Fibroblast of pulmonary artery (primary cell): ENCODE measurements at regions not wholly inside any gene's neighbourhood (a gene's known extent, or its start where the extent isn't known, plus 50 kb on each side); places are given as distances from the start of the nearest gene placed in this dataset.

Source experiments
- DNase-seq: peaks from one replicate; pipeline ENCODE4 v3.0.0-alpha.2; 2010; ENCODE audit warnings: low read depth
- H3K4me3 ChIP-seq: replicated peaks from 2 replicates; pipeline ENCODE4 v1.5.1; 2011; ENCODE audit warnings: low read depth, mild to moderate bottlenecking, control low read depth, low read length, moderate library complexity
- TF ChIP-seq, protein P1 (sequence below): IDR thresholded peaks from 2 replicates; pipeline ENCODE4 v1.5.1; 2011; ENCODE audit warnings: mild to moderate bottlenecking, control low read depth, low read length, inconsistent platforms; ENCODE audit errors: missing control alignments

DNA sequence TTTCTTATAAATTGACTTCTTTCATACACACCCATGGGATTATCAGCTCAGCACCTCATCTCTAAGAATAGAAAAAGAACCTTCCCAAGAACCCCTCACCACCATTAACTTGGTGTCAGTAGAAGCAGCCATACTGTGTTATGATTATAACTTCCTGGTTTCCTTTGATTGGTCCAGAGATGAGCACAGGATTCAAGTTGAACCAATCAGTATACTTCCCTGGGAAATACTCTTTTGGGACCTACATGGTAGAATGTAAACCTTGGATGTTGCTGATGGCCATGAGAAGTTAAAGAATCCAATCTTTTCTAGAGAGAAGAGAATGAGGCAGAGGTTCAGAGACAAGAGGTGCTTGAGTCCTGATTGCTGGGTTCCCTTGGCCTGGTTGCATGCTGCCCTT lies 190.8 kb downstream of the BMP7 start:
- DNase-seq = no peak
- TF ChIP-seq, protein P1, sequence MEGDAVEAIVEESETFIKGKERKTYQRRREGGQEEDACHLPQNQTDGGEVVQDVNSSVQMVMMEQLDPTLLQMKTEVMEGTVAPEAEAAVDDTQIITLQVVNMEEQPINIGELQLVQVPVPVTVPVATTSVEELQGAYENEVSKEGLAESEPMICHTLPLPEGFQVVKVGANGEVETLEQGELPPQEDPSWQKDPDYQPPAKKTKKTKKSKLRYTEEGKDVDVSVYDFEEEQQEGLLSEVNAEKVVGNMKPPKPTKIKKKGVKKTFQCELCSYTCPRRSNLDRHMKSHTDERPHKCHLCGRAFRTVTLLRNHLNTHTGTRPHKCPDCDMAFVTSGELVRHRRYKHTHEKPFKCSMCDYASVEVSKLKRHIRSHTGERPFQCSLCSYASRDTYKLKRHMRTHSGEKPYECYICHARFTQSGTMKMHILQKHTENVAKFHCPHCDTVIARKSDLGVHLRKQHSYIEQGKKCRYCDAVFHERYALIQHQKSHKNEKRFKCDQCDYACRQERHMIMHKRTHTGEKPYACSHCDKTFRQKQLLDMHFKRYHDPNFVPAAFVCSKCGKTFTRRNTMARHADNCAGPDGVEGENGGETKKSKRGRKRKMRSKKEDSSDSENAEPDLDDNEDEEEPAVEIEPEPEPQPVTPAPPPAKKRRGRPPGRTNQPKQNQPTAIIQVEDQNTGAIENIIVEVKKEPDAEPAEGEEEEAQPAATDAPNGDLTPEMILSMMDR = no peak

DNA sequence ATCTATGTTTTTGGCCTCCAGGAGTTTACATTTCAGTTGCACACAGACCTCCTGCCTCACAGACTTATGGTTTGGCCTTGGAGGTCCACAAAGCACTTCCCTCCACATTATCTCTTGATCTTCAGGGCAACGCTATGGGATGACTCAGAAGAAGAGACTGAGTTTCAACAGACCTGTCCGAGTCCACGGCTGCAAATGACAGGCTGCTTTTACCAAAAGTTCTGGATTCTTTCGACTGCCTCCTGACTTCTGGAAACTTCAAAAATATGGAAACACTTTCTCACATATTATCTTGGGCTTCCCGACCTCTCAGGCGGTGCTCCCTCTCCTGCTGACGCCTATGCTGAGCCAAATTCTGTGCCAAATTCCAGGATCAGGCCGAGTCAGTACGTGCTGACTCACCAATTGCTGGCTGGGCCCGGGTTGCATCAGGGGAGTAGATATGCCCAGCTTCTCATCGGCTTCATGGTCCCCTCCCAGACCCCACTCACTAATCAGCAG lies 190.2 kb downstream of the BMP7 start:
- TF ChIP-seq, protein P1 = no peak
- H3K4me3 ChIP-seq = no peak overlapping the region
- DNase-seq = no peak

More for the DNA sequence above, 190.8 kb downstream of the BMP7 start:
- H3K4me3 ChIP-seq = no peak overlapping the region

DNA sequence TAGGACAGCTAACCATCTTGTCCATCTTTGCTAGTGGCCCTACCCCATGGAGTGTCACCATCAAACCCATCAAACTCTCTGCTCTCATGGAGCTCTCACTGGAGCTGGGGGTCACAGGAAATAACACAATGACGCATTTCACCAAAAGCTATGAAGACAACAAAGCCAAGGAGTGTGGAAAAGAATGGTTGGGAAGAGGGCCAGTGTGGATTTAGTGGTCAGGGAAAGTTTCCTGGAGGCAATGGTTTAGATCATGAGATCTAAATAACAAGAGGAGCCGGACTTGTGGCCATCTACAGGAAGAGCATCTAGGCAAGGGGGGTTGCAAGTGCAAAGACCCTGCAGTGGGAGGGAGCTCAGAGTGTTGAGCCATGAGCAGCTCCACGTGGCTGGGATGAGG lies 189.5 kb downstream of the BMP7 start:
- TF ChIP-seq, protein P1 = no peak
- no peak for DNase-seq
- no peak overlapping the region for H3K4me3 ChIP-seq

DNA sequence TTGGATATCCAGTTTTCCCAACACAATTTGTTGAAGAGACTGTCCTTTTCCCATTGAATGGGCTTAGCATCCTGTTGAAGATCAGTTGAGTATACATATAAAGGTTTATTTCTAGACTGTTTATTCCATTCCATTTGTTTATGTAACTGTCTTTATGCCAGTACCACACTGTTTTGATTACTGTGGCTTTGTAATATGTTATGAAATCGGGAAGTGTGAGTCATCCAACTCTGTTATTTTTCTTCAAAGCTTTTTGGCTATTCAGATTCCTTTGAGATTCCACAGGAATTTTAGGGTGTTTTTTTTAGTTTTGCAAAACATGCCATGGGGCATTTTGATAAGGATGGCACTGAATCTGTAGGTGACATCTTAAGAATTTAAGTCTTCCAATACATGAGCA lies 188.3 kb downstream of the BMP7 start:
- no peak for DNase-seq
- no peak overlapping the region for H3K4me3 ChIP-seq
- TF ChIP-seq, protein P1 = no peak

DNA sequence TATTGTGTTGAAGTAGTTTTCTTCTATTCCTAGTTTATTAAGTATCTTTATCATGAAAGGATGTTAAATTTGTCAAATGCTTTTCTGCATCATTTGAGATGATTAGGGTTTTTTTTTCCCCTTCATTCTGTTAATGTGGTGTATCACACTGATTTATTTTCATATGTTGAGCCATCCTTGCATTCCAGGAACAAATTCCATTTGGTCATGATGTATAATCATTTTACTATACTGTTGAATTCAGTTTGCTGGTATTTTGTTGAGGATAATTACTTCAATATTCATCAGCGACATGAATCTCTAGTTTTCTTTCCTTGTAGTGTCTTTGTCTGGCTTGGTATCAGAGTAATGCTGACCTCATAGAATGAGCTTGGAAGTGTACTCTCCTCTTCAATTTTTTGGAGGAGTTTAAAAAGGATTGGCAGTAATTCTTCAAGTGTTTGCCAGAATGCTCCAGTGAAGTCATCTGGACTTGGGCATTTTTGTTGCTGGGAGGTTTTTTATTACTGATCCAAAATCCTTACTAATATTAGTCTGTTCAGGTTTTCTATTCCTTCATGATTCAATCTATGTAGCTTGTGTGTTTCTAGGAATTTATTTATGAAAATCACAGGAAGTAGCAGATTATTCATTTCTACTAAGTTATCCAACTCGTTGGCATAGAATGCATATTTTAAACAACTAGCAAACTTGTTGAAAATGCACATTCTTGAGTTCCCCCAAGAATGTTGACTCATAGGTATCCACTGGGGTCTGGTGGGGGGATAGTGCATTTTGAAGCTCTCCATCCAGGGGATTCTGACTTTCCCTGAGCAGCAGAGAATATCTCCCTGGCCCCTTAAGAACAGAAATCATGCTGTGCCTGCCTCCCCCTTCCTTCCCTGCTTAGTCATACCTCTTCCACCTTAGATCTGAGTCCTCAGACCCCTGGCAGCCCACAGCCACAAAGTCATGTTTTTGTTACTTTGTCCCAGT lies 187.1 kb downstream of the BMP7 start:
- TF ChIP-seq, protein P1 = no peak
- DNase-seq = no peak
- no peak overlapping the region for H3K4me3 ChIP-seq

DNA sequence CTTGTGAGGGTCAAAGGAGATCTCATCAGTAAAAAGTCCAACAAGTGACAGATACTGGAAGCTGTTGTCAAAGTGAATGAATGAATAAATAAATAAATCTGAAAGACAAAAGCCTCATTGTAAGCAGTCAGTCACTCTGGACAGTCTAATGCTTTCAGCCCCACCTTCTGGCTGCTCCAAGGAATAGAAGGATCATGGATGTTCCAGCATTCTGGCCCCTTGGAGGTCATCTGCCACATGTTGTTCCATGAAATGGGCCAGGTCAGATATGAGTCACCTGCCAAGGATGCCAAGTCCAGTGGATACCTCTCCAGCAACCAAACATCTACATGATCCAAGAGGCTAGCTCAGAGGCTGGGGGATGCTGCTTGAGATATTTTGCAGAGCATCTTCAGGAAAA lies 185.6 kb downstream of the BMP7 start:
- H3K4me3 ChIP-seq = no peak overlapping the region
- DNase-seq = no peak
- TF ChIP-seq, protein P1 = no peak
